ENCODE measurements at regions not wholly inside any gene's neighbourhood (a gene's known extent, or its start where the extent isn't known, plus 50 kb on each side); places are given as distances from the start of the nearest gene placed in this dataset.

- TF ChIP-seq CTCF (IDR thresholded peaks at IDR 0.05; ENCODE audit: low read depth, low read length) (no peak), POLR2A (IDR thresholded peaks at IDR 0.05; ENCODE audit: extremely low read depth, insufficient read length) (no peak)
Measured at GRCh38 chrX:65195621-65196020, 219.4 kb upstream of the ZC4H2 start.
